Cardiac muscle cell (in vitro differentiated cells and primary cell): ENCODE measurements at regions not wholly inside any gene's neighbourhood (a gene's known extent, or its start where the extent isn't known, plus 50 kb on each side); places are given as distances from the start of the nearest gene placed in this dataset.
"Not testable (repeated sequence)": the region's sequence is repeated elsewhere in the genome, so short reads cannot be mapped to it uniquely, and the experiment has no call there.

ENCODE experiments used
- DNase-seq, 2 donors: peaks; one replicate each; pipeline versions ENCODE4 v3.0.0 to v3.0.0-alpha.2; 2010 to 2017; ENCODE audit warnings: low read depth in 1 of 2, low spot score in 1 of 2
- H3K27ac ChIP-seq: fragments of 200-600 bp; sonication (generic); 2 replicates; pipeline ENCODE4 v1.5.1; 2016
- H3K27me3 ChIP-seq: fragments of 200-600 bp; sonication (generic); 2 replicates; pipeline ENCODE4 v1.6.0; 2016; ENCODE audit warnings: control low read depth
- H3K36me3 ChIP-seq: fragments of 200-600 bp; sonication (generic); 2 replicates; pipeline ENCODE4 v1.5.1; 2016; ENCODE audit warnings: control low read depth
- H3K4me1 ChIP-seq: fragments of 200-600 bp; sonication (generic); 2 replicates; pipeline ENCODE4 v1.8.1; 2017; ENCODE audit warnings: low read depth, mild to moderate bottlenecking, mixed run types
- H3K4me3 ChIP-seq: fragments of 200-600 bp; sonication (generic); 2 replicates; pipeline ENCODE4 v1.5.1; 2016; ENCODE audit warnings: mild to moderate bottlenecking
- H3K9me3 ChIP-seq: fragments of 200-600 bp; sonication (generic); 2 replicates; pipeline ENCODE4 v1.5.1; 2017; ENCODE audit warnings: low read depth, mild to moderate bottlenecking, control low read depth
- CTCF ChIP-seq: IDR thresholded peaks from 2 replicates; pipeline ENCODE4 v1.5.1; 2012; ENCODE audit warnings: low read depth, mild to moderate bottlenecking, low read length

- DNase-seq: no peak
- H3K4me1 ChIP-seq: no peaks in the 10 kb centered on the region
Measured at GRCh38 chr12:88844426-88844825, 264.2 kb upstream of the KITLG start.

GRCh38 chr12:88842314-88842713, 262.0 kb upstream of the KITLG start:
- H3K4me1 ChIP-seq: no peaks in the 10 kb centered on the region
- no peak for DNase-seq
- no peaks in the 10 kb centered on the region for H3K27me3 ChIP-seq
- H3K36me3 ChIP-seq: no peaks in the 10 kb centered on the region
- TF ChIP-seq CTCF: no peak
- H3K4me3 ChIP-seq: no peak overlapping the region
- H3K27ac ChIP-seq: no peak overlapping the region
- H3K9me3 ChIP-seq: no peaks in the 10 kb centered on the region

More at GRCh38 chr12:88844426-88844825, 264.2 kb upstream of the KITLG start:
- H3K27ac ChIP-seq: no peak overlapping the region
- H3K36me3 ChIP-seq: no peaks in the 10 kb centered on the region
- TF ChIP-seq CTCF: no peak
- H3K27me3 ChIP-seq: no peaks in the 10 kb centered on the region
- H3K4me3 ChIP-seq: no peak overlapping the region
- H3K9me3 ChIP-seq: no peaks in the 10 kb centered on the region

GRCh38 chr12:88839486-88839885, 259.2 kb upstream of the KITLG start:
- no peak overlapping the region for H3K27ac ChIP-seq
- H3K36me3 ChIP-seq: no peaks in the 10 kb centered on the region
- no peak for TF ChIP-seq CTCF
- H3K9me3 ChIP-seq: no peaks in the 10 kb centered on the region
- no peaks in the 10 kb centered on the region for H3K27me3 ChIP-seq
- H3K4me1 ChIP-seq: no peaks in the 10 kb centered on the region
- no peak overlapping the region for H3K4me3 ChIP-seq
- DNase-seq: no peak

GRCh38 chr12:88836156-88836555, 255.9 kb upstream of the KITLG start:
- TF ChIP-seq CTCF: no peak
- DNase-seq: peak; percentile 3 to 75
- Histone ChIP-seq H3K4me1 (peaks cover 9% of the 10 kb centered on the region), H3K27ac (no peak overlapping the region), H3K27me3 (no peaks in the 10 kb centered on the region), H3K4me3 (no peak overlapping the region), H3K9me3 (no peaks in the 10 kb centered on the region), H3K36me3 (no peaks in the 10 kb centered on the region)

- H3K27ac ChIP-seq: no peak overlapping the region
- no peak for DNase-seq
- TF ChIP-seq CTCF: no peak
- no peaks in the 10 kb centered on the region for H3K9me3 ChIP-seq
- H3K4me1 ChIP-seq: peaks cover 9% of the 10 kb centered on the region
- H3K36me3 ChIP-seq: no peaks in the 10 kb centered on the region
- no peaks in the 10 kb centered on the region for H3K27me3 ChIP-seq
- no peak overlapping the region for H3K4me3 ChIP-seq
Measured at GRCh38 chr12:88834226-88834625, 254.0 kb upstream of the KITLG start.

DNA sequence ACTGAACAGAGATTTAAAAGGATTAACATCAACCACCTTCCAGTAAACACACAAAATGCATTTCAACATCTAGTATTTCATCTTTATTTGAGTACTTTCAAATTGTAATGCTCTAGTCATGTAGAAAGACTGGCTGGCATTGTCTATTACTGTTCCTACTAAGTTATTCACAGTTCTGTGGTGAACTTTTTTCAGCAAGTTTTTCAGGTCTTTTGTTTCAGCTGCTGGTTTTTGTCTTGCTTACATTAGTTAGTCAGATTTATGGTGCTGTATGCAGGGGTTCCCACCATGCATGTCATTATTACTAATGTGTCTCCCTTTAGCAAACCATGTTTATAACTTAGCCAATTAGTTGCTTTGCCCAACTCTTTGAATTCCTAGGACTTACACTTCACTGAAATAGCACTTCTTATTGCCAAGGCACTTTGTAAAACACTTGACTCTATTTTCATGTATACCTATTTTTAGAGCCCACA, 253.4 kb upstream of the KITLG start:
- peak in 1 of 2 donors; percentile 47 for DNase-seq
- Histone ChIP-seq H3K27me3 (no peaks in the 10 kb centered on the region), H3K4me1 (peaks cover 9% of the 10 kb centered on the region), H3K27ac (no peak overlapping the region), H3K36me3 (no peaks in the 10 kb centered on the region), H3K4me3 (no peak overlapping the region), H3K9me3 (no peaks in the 10 kb centered on the region)
- TF ChIP-seq CTCF: no peak

- not testable (repeated sequence) for H3K27me3 ChIP-seq, H3K36me3 ChIP-seq, DNase-seq, H3K4me3 ChIP-seq, H3K9me3 ChIP-seq, H3K27ac ChIP-seq, H3K4me1 ChIP-seq
Measured at GRCh38 chr12:88828537-88828936, 248.3 kb upstream of the KITLG start.
